ENCODE measurements at regions not wholly inside any gene's neighbourhood (a gene's known extent, or its start where the extent isn't known, plus 50 kb on each side); places are given as distances from the start of the nearest gene placed in this dataset.

DNA sequence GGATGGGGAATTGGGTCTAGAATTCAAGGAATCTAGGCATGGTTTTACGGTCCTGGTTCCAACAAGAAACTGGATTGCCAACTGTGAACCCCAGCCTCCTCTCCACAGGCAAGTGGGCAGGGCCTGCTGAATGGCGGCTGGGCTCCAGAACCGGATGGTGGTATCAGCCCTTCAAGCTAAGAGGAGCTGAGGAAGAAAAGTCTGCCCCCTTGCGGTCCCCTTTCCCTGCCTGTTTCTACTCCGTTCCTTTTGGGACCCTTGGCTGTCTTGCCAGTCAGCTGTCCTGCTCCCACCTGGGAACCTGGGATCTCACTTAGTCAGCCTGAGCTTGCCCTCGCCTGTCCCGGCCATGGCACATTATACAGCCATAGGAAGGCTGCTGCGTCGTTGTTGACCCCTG lies 234.4 kb upstream of the DAPK1 start:
- Histone ChIP-seq H3K36me3 (ENCODE audit: control insufficient read depth, low read length) (no peaks in the 10 kb centered on the region), H3K4me1 (ENCODE audit: control insufficient read depth, low read length) (no peaks in the 10 kb centered on the region), H4K20me1 (ENCODE audit: control insufficient read depth, insufficient read depth, low read depth, low read length) (no peaks in the 10 kb centered on the region), H3K4me3 (ENCODE audit: low read length) (no peak overlapping the region), H3K9me3 (ENCODE audit: control insufficient read depth, insufficient read depth, low read length) (no peaks in the 10 kb centered on the region), H3F3A (ENCODE audit: control insufficient read depth, insufficient read depth) (no peaks in the 10 kb centered on the region), H3K4me2 (ENCODE audit: low read length) (no peak overlapping the region), H3K79me2 (ENCODE audit: control insufficient read depth, low read length) (no peaks in the 10 kb centered on the region), H3K27me3 (ENCODE audit: control insufficient read depth, low read length) (no peaks in the 10 kb centered on the region), H3K9me2 (replicated peaks; ENCODE audit: control insufficient read depth, low read length) (no peaks in the 10 kb centered on the region), H3K27ac (ENCODE audit: low read depth, low read length) (no peak overlapping the region)
- no peak for TF ChIP-seq EZH2phosphoT487 (IDR thresholded peaks at IDR 0.05; ENCODE audit: borderline replicate concordance, low read length)
- TF ChIP-seq, protein P1, sequence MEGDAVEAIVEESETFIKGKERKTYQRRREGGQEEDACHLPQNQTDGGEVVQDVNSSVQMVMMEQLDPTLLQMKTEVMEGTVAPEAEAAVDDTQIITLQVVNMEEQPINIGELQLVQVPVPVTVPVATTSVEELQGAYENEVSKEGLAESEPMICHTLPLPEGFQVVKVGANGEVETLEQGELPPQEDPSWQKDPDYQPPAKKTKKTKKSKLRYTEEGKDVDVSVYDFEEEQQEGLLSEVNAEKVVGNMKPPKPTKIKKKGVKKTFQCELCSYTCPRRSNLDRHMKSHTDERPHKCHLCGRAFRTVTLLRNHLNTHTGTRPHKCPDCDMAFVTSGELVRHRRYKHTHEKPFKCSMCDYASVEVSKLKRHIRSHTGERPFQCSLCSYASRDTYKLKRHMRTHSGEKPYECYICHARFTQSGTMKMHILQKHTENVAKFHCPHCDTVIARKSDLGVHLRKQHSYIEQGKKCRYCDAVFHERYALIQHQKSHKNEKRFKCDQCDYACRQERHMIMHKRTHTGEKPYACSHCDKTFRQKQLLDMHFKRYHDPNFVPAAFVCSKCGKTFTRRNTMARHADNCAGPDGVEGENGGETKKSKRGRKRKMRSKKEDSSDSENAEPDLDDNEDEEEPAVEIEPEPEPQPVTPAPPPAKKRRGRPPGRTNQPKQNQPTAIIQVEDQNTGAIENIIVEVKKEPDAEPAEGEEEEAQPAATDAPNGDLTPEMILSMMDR (IDR thresholded peaks at IDR 0.05; ENCODE audit: low read depth, low read length, poor library complexity, severe bottlenecking), result no peak

DNA sequence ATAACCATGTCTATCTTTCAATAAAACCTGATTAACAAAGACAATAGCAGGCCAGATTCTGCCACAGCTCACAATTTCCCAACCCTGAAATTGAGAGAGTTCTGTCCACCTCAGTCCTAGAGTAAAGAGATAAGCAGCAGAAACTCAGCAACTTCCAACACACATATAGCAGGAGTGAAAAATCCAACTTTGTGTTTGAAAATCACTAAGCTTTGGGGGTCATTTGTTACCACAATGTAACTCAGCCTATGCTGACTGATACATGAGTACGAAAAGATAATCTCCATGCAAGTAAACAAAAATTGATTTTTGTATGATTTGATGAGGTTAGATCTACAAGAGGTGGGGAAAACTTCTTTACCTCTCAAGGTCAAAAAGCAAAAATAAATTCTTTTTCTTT lies 231.0 kb upstream of the DAPK1 start:
- Histone ChIP-seq H3K4me2 (ENCODE audit: low read length) (no peak overlapping the region), H3K9me3 (ENCODE audit: control insufficient read depth, insufficient read depth, low read length) (no peaks in the 10 kb centered on the region), H3K27me3 (ENCODE audit: control insufficient read depth, low read length) (no peaks in the 10 kb centered on the region), H3F3A (ENCODE audit: control insufficient read depth, insufficient read depth) (no peaks in the 10 kb centered on the region), H3K4me1 (ENCODE audit: control insufficient read depth, low read length) (no peaks in the 10 kb centered on the region), H3K27ac (ENCODE audit: low read depth, low read length) (no peak overlapping the region), H3K4me3 (ENCODE audit: low read length) (no peak overlapping the region), H3K9me2 (replicated peaks; ENCODE audit: control insufficient read depth, low read length) (no peaks in the 10 kb centered on the region), H4K20me1 (ENCODE audit: control insufficient read depth, insufficient read depth, low read depth, low read length) (no peaks in the 10 kb centered on the region), H3K36me3 (ENCODE audit: control insufficient read depth, low read length) (no peaks in the 10 kb centered on the region), H3K79me2 (ENCODE audit: control insufficient read depth, low read length) (no peaks in the 10 kb centered on the region)
- TF ChIP-seq EZH2phosphoT487 (IDR thresholded peaks at IDR 0.05; ENCODE audit: borderline replicate concordance, low read length), result no peak
- TF ChIP-seq, protein P1 (IDR thresholded peaks at IDR 0.05; ENCODE audit: low read depth, low read length, poor library complexity, severe bottlenecking), result no peak

DNA sequence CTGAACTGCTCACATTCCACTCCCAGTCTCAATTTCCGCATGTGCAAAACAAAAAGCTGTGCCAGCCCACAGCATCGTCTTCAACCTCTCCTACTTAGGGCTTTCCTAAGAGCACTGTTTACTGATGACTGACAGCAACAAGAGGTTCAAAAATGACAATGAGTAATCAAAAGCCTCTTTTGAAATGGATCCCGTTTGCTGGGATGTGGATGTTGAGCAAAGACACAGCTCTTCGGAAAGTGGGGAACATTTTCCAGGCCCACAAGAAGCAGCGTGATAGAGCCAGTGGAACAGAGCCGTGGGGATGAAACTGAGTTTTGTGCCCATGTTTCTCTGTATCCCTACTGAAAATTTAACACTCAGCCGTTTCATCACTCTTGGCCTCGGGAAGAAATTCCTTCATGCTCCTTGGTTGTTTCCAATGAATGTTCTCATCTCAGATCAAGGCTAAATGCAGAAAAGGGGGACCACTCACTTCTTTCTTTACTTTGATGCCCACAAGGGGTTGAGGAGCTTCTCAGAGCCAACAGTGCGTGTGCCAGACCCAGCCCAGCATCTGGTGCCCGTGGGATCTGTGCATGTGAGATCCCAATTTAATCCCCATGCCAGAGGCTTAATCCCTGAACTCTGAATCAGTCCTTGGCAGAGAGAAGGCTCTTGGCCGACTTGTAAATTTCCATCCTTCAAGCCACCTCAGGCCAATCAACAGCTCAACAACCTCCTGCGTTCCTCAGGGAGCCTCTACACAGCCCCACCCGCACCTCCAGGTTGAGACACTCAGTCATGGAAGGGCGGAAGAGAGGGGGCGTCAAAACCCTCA lies 230.2 kb upstream of the DAPK1 start:
- Histone ChIP-seq H3K4me3 (ENCODE audit: low read length) (no peak overlapping the region), H3F3A (ENCODE audit: control insufficient read depth, insufficient read depth) (no peaks in the 10 kb centered on the region), H4K20me1 (ENCODE audit: control insufficient read depth, insufficient read depth, low read depth, low read length) (no peaks in the 10 kb centered on the region), H3K9me2 (replicated peaks; ENCODE audit: control insufficient read depth, low read length) (no peaks in the 10 kb centered on the region), H3K27ac (ENCODE audit: low read depth, low read length) (no peak overlapping the region), H3K4me2 (ENCODE audit: low read length) (no peak overlapping the region), H3K36me3 (ENCODE audit: control insufficient read depth, low read length) (no peaks in the 10 kb centered on the region), H3K4me1 (ENCODE audit: control insufficient read depth, low read length) (no peaks in the 10 kb centered on the region), H3K79me2 (ENCODE audit: control insufficient read depth, low read length) (no peaks in the 10 kb centered on the region), H3K27me3 (ENCODE audit: control insufficient read depth, low read length) (no peaks in the 10 kb centered on the region), H3K9me3 (ENCODE audit: control insufficient read depth, insufficient read depth, low read length) (no peaks in the 10 kb centered on the region)
- TF ChIP-seq, protein P1 (IDR thresholded peaks at IDR 0.05; ENCODE audit: low read depth, low read length, poor library complexity, severe bottlenecking), result no peak
- TF ChIP-seq EZH2phosphoT487 (IDR thresholded peaks at IDR 0.05; ENCODE audit: borderline replicate concordance, low read length), result no peak

Measured in DOHH2 (cell line).